Prostate gland (tissue), 2 donors: ENCODE measurements at regions not wholly inside any gene's neighbourhood (a gene's known extent, or its start where the extent isn't known, plus 50 kb on each side); places are given as distances from the start of the nearest gene placed in this dataset.

Experiments
- CTCF ChIP-seq, 4 experiments: fragments of 200-600 bp in 2 of 4; fragments of 450-650 bp in 2 of 4; sonication (generic) in 2 of 4; IDR thresholded peaks; 1 replicate in 3 of 4; 2 replicates in 1 of 4; pipeline ENCODE4 v1.5.1; 2016 to 2019; ENCODE audit warnings: antibody characterized with exemption in 4 of 4, mild to moderate bottlenecking in 2 of 4, moderate library complexity in 2 of 4
- POLR2A ChIP-seq: fragments of 450-650 bp; IDR thresholded peaks from one replicate; pipeline ENCODE4 v1.6.1; 2016; ENCODE audit warnings: antibody characterized with exemption, mild to moderate bottlenecking
- POLR2AphosphoS5 ChIP-seq: sonication (generic); formaldehyde crosslinking; IDR thresholded peaks from one replicate; pipeline ENCODE4 v1.6.1; 2017; ENCODE audit warnings: antibody characterized with exemption

- TF ChIP-seq CTCF (IDR thresholded peaks at IDR 0.05) (no peak), POLR2A (no peak), POLR2AphosphoS5 (no peak)
Observed at GRCh38 chr2:84132370-84132769, 326.7 kb downstream of the SUCLG1 start.
